HUES48 (cell line): ENCODE measurements at regions not wholly inside any gene's neighbourhood (a gene's known extent, or its start where the extent isn't known, plus 50 kb on each side); places are given as distances from the start of the nearest gene placed in this dataset.

ENCODE experiments used
- H3K27ac ChIP-seq: one replicate; pipeline ENCODE4 v1.7.0; 2013; ENCODE audit warnings: low read depth, low read length, inconsistent platforms
- H3K27me3 ChIP-seq: 2 replicates; pipeline ENCODE4 v1.6.1; 2013; ENCODE audit warnings: mild to moderate bottlenecking, low read length; ENCODE audit not compliant: control insufficient read depth, insufficient read depth
- H3K36me3 ChIP-seq: 2 replicates; pipeline ENCODE4 v1.6.1; 2013; ENCODE audit warnings: low read length; ENCODE audit not compliant: control insufficient read depth, insufficient read depth
- H3K4me1 ChIP-seq: 2 replicates; pipeline ENCODE4 v1.6.1; 2013; ENCODE audit warnings: mild to moderate bottlenecking, low read length; ENCODE audit not compliant: control insufficient read depth, insufficient read depth
- H3K4me3 ChIP-seq: 2 replicates; pipeline ENCODE4 v1.5.1; 2013; ENCODE audit warnings: mild to moderate bottlenecking, low read depth, low read length
- H3K9ac ChIP-seq: 2 replicates; pipeline ENCODE4 v1.6.1; 2013; ENCODE audit warnings: mild to moderate bottlenecking, low read depth, low read length, moderate library complexity
- H3K9me3 ChIP-seq: 2 replicates; pipeline ENCODE4 v1.6.1; 2013; ENCODE audit warnings: low read length; ENCODE audit not compliant: control insufficient read depth, insufficient read depth

GRCh38 chr16:73326770-73327470, 279.0 kb upstream of the ZFHX3 start:
- no peak overlapping the region for H3K4me3 ChIP-seq
- H3K9ac ChIP-seq: no peak overlapping the region
- H3K36me3 ChIP-seq: no peaks in the 10 kb centered on the region
- no peaks in the 10 kb centered on the region for H3K27me3 ChIP-seq
- H3K27ac ChIP-seq: no peak overlapping the region
- no peaks in the 10 kb centered on the region for H3K9me3 ChIP-seq
- no peaks in the 10 kb centered on the region for H3K4me1 ChIP-seq

- Histone ChIP-seq H3K4me1 (no peaks in the 10 kb centered on the region), H3K9me3 (no peaks in the 10 kb centered on the region), H3K9ac (no peak overlapping the region), H3K4me3 (no peak overlapping the region), H3K27me3 (no peaks in the 10 kb centered on the region), H3K27ac (no peak overlapping the region), H3K36me3 (no peaks in the 10 kb centered on the region)
Observed at GRCh38 chr16:73326221-73326620, 278.3 kb upstream of the ZFHX3 start.

GRCh38 chr16:73323880-73324279, 276.0 kb upstream of the ZFHX3 start:
- Histone ChIP-seq H3K27me3 (no peaks in the 10 kb centered on the region), H3K9ac (no peak overlapping the region), H3K4me1 (no peaks in the 10 kb centered on the region), H3K36me3 (no peaks in the 10 kb centered on the region), H3K9me3 (no peaks in the 10 kb centered on the region), H3K27ac (no peak overlapping the region), H3K4me3 (no peak overlapping the region)

GRCh38 chr16:73322856-73323255, 274.9 kb upstream of the ZFHX3 start:
- H3K4me1 ChIP-seq: no peaks in the 10 kb centered on the region
- no peaks in the 10 kb centered on the region for H3K36me3 ChIP-seq
- H3K4me3 ChIP-seq: no peak overlapping the region
- no peaks in the 10 kb centered on the region for H3K27me3 ChIP-seq
- no peak overlapping the region for H3K9ac ChIP-seq
- H3K9me3 ChIP-seq: no peaks in the 10 kb centered on the region
- no peak overlapping the region for H3K27ac ChIP-seq

GRCh38 chr16:73321853-73322252, 273.9 kb upstream of the ZFHX3 start:
- no peak overlapping the region for H3K9ac ChIP-seq
- no peaks in the 10 kb centered on the region for H3K27me3 ChIP-seq
- H3K36me3 ChIP-seq: no peaks in the 10 kb centered on the region
- no peak overlapping the region for H3K4me3 ChIP-seq
- H3K9me3 ChIP-seq: no peaks in the 10 kb centered on the region
- H3K4me1 ChIP-seq: no peaks in the 10 kb centered on the region
- H3K27ac ChIP-seq: no peak overlapping the region

GRCh38 chr16:73319737-73320136, 271.8 kb upstream of the ZFHX3 start:
- Histone ChIP-seq H3K4me1 (no peaks in the 10 kb centered on the region), H3K9ac (no peak overlapping the region), H3K27me3 (no peaks in the 10 kb centered on the region), H3K36me3 (no peaks in the 10 kb centered on the region), H3K27ac (no peak overlapping the region), H3K4me3 (no peak overlapping the region), H3K9me3 (no peaks in the 10 kb centered on the region)

GRCh38 chr16:73319261-73319660, 271.3 kb upstream of the ZFHX3 start:
- Histone ChIP-seq H3K36me3 (no peaks in the 10 kb centered on the region), H3K9ac (no peak overlapping the region), H3K4me1 (no peaks in the 10 kb centered on the region), H3K9me3 (no peaks in the 10 kb centered on the region), H3K4me3 (no peak overlapping the region), H3K27me3 (no peaks in the 10 kb centered on the region), H3K27ac (no peak overlapping the region)

- H3K9ac ChIP-seq: no peak overlapping the region
Observed at GRCh38 chr16:73317321-73317857, 269.5 kb upstream of the ZFHX3 start.

GRCh38 chr16:73315645-73316044, 267.7 kb upstream of the ZFHX3 start:
- no peak overlapping the region for H3K9ac ChIP-seq
- no peak overlapping the region for H3K27ac ChIP-seq
- no peaks in the 10 kb centered on the region for H3K27me3 ChIP-seq
- H3K36me3 ChIP-seq: no peaks in the 10 kb centered on the region
- H3K4me1 ChIP-seq: no peaks in the 10 kb centered on the region
- no peaks in the 10 kb centered on the region for H3K9me3 ChIP-seq
- H3K4me3 ChIP-seq: no peak overlapping the region

More at GRCh38 chr16:73317321-73317857, 269.5 kb upstream of the ZFHX3 start:
- Histone ChIP-seq H3K27ac (no peak overlapping the region), H3K27me3 (no peaks in the 10 kb centered on the region), H3K9me3 (no peaks in the 10 kb centered on the region), H3K36me3 (no peaks in the 10 kb centered on the region), H3K4me3 (no peak overlapping the region), H3K4me1 (no peaks in the 10 kb centered on the region)

GRCh38 chr16:73313950-73314349, 266.0 kb upstream of the ZFHX3 start:
- Histone ChIP-seq H3K9ac (no peak overlapping the region), H3K27me3 (no peaks in the 10 kb centered on the region), H3K36me3 (no peaks in the 10 kb centered on the region), H3K4me1 (no peaks in the 10 kb centered on the region), H3K9me3 (no peaks in the 10 kb centered on the region), H3K27ac (no peak overlapping the region), H3K4me3 (no peak overlapping the region)

- no peak overlapping the region for H3K27ac ChIP-seq
- H3K27me3 ChIP-seq: no peaks in the 10 kb centered on the region
- no peak overlapping the region for H3K9ac ChIP-seq
- H3K9me3 ChIP-seq: no peaks in the 10 kb centered on the region
- H3K4me3 ChIP-seq: no peak overlapping the region
- H3K4me1 ChIP-seq: no peaks in the 10 kb centered on the region
- H3K36me3 ChIP-seq: no peaks in the 10 kb centered on the region
Observed at GRCh38 chr16:73311857-73312723, 264.2 kb upstream of the ZFHX3 start.
